HG02852 (cell line): ENCODE measurements at regions not wholly inside any gene's neighbourhood (a gene's known extent, or its start where the extent isn't known, plus 50 kb on each side); places are given as distances from the start of the nearest gene placed in this dataset.

Experiments used
- ATAC-seq: cut with Tn5 transposase; IDR thresholded peaks from one replicate; pipeline ENCODE4 v1.9.1; 2021; ENCODE audit warnings: mild to moderate bottlenecking, moderate library complexity; ENCODE audit not compliant: unreplicated experiment

GRCh38 chr4:61044837-61045236 lies 155.3 kb upstream of the ADGRL3 start:
- ATAC-seq = no peak

GRCh38 chr4:61049018-61049417 lies 151.1 kb upstream of the ADGRL3 start:
- no peak for ATAC-seq

GRCh38 chr4:61067381-61067780 lies 132.7 kb upstream of the ADGRL3 start:
- ATAC-seq = no peak

GRCh38 chr4:61068060-61068459 lies 132.1 kb upstream of the ADGRL3 start:
- no peak for ATAC-seq

GRCh38 chr4:61068745-61069144 lies 131.4 kb upstream of the ADGRL3 start:
- ATAC-seq = no peak

- ATAC-seq = no peak
Observed at GRCh38 chr4:61070269-61070668, 129.9 kb upstream of the ADGRL3 start.

- ATAC-seq = no peak
Observed at GRCh38 chr4:61079427-61079826, 120.7 kb upstream of the ADGRL3 start.

GRCh38 chr4:61079976-61080375 lies 120.2 kb upstream of the ADGRL3 start:
- no peak for ATAC-seq

- no peak for ATAC-seq
Observed at GRCh38 chr4:61085534-61085933, 114.6 kb upstream of the ADGRL3 start.

GRCh38 chr4:61086357-61086756 lies 113.8 kb upstream of the ADGRL3 start:
- ATAC-seq = no peak

- ATAC-seq = no peak
Observed at GRCh38 chr4:61086979-61087378, 113.1 kb upstream of the ADGRL3 start.

GRCh38 chr4:61094854-61095598 lies 105.1 kb upstream of the ADGRL3 start:
- ATAC-seq = no peak

- no peak for ATAC-seq
Observed at GRCh38 chr4:61128682-61129081, 71.4 kb upstream of the ADGRL3 start.

GRCh38 chr4:61129971-61130370 lies 70.2 kb upstream of the ADGRL3 start:
- no peak for ATAC-seq

- ATAC-seq = no peak
Observed at GRCh38 chr4:61143461-61143860, 56.7 kb upstream of the ADGRL3 start.

- ATAC-seq = no peak
Observed at GRCh38 chr4:61149278-61149677, 50.8 kb upstream of the ADGRL3 start.
